Esophagus squamous epithelium (tissue), 5 donors: ENCODE measurements at regions not wholly inside any gene's neighbourhood (a gene's known extent, or its start where the extent isn't known, plus 50 kb on each side); places are given as distances from the start of the nearest gene placed in this dataset.
"Not testable (repeated sequence)": the region's sequence is repeated elsewhere in the genome, so short reads cannot be mapped to it uniquely, and the experiment has no call there.

Experiments used
- DNase-seq: peaks from one replicate; lab custom pipeline; 2025; lab: John Stamatoyannopoulos, UW
- H3K27ac ChIP-seq, 4 donors: fragments of 200-600 bp; sonication (generic); one replicate each; pipeline ENCODE4 v1.5.1; 2016 to 2019; ENCODE audit warnings: mild to moderate bottlenecking in 1 of 4
- H3K27me3 ChIP-seq, 4 donors: fragments of 200-600 bp; sonication (generic); 1 replicate in 3 of 4; 2 replicates in 1 of 4; pipeline versions ENCODE4 v1.5.1 to v1.6.0; 2017 to 2021; ENCODE audit warnings: antibody characterized with exemption in 1 of 4
- H3K36me3 ChIP-seq, 3 donors: fragments of 200-600 bp; sonication (generic); one replicate each; pipeline ENCODE4 v1.5.1; 2016 to 2019
- H3K4me1 ChIP-seq, 3 donors: fragments of 200-600 bp; sonication (generic); one replicate each; pipeline ENCODE4 v1.5.1; 2017 to 2019
- H3K4me3 ChIP-seq, 4 donors: fragments of 200-600 bp; sonication (generic); 1 replicate in 3 of 4; 2 replicates in 1 of 4; pipeline ENCODE4 v1.5.1; 2016 to 2019; ENCODE audit warnings: mild to moderate bottlenecking in 2 of 4, moderate library complexity in 1 of 4
- H3K9me3 ChIP-seq, 3 donors: fragments of 200-600 bp; sonication (generic); one replicate each; pipeline ENCODE4 v1.5.1; 2016 to 2019
- CTCF ChIP-seq, 6 experiments: fragments of 450-650 bp in 4 of 6; fragments of 200-600 bp in 2 of 6; sonication (generic) in 2 of 6; IDR thresholded peaks; one replicate each; pipeline ENCODE4 v1.5.1; 2016 to 2019; ENCODE audit warnings: antibody characterized with exemption in 6 of 6, mild to moderate bottlenecking in 4 of 6, moderate library complexity in 4 of 6
- POLR2A ChIP-seq, 4 donors: fragments of 450-650 bp; IDR thresholded peaks; one replicate each; pipeline ENCODE4 v1.6.1; 2017; ENCODE audit warnings: antibody characterized with exemption in 4 of 4, mild to moderate bottlenecking in 4 of 4, moderate library complexity in 3 of 4
- WGBS, 2 donors: methylation state at CpG; one replicate each; pipeline ENCODE4 v1.1.5; 2018; 5-methylcytosine and 5-hydroxymethylcytosine counted together
- intact Hi-C: fragments of 100-400 bp; cut with DNase I; formaldehyde crosslinking; loops from one replicate; pipeline ENCODE4 v1.15.0; 2022
- donor health status: DM: yes; HTN: yes; CAD: no.

- Histone ChIP-seq H3K36me3 (no peaks in the 10 kb centered on the region), H3K27me3 (peaks cover 0 to 34% (median 0%) of the 10 kb centered on the region in 4 donors), H3K27ac (no peak overlapping the region), H3K4me3 (no peak overlapping the region), H3K4me1 (no peaks in the 10 kb centered on the region), H3K9me3 (no peaks in the 10 kb centered on the region)
- intact Hi-C loops, result no loop called here
- DNase-seq, result no peak
- no peak for TF ChIP-seq CTCF (IDR thresholded peaks at IDR 0.05)
- TF ChIP-seq POLR2A (IDR thresholded peaks at IDR 0.05), result no peak
- 72 to 75% methylated on average over 4 to 7 of the region's 7 CpGs for WGBS, 2 donors
Observed at GRCh38 chr6:167709196-167709595, 117.5 kb upstream of the AFDN start.

DNA sequence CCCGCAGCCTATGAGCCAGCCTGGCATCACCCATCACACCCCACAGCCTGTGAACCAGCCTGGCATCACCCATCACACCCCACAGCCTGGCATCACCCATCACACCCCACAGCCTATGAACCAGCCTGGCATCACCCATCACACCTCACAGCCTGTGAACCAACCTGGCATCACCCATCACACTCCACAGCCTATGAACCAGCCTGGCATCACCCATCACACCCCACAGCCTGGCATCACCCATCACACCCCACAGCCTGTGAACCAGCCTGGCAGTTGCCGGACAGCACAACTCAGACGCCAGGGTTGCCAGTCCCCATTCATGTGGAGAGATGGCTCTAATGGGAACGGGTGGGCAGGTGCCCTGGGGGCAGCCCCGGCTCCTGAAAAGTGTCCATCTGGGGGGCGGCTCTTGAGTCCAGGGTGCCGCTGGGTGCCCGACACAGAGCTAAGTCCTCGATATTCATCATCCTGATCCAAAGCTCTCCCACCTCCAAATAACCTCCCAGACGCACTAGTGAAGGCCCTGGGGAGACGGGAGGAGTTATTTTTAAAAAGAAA lies 116.9 kb upstream of the AFDN start:
- DNase-seq, H3K27ac ChIP-seq, H3K4me3 ChIP-seq, intact Hi-C loops, H3K4me1 ChIP-seq, H3K36me3 ChIP-seq, H3K9me3 ChIP-seq: not testable (repeated sequence)
- peaks cover 0 to 35% (median 0%) of the 10 kb centered on the region in 4 donors for H3K27me3 ChIP-seq
- 78 to 92% methylated on average over 6 to 8 of the region's 11 CpGs for WGBS, 2 donors

GRCh38 chr6:167710363-167710920 lies 116.3 kb upstream of the AFDN start:
- Histone ChIP-seq H3K27ac (no peak overlapping the region), H3K4me1 (no peaks in the 10 kb centered on the region), H3K27me3 (peaks cover 0 to 39% (median 0%) of the 10 kb centered on the region in 4 donors), H3K9me3 (no peaks in the 10 kb centered on the region), H3K36me3 (no peaks in the 10 kb centered on the region), H3K4me3 (no peak overlapping the region)
- intact Hi-C loops, result no loop called here
- 78 to 85% methylated on average over 8 to 12 of the region's 13 CpGs for WGBS, 2 donors
- DNase-seq, result no peak
- TF ChIP-seq CTCF (IDR thresholded peaks at IDR 0.05) (no peak), POLR2A (IDR thresholded peaks at IDR 0.05) (no peak)

- H3K4me3 ChIP-seq, result no peak overlapping the region
- no peak for TF ChIP-seq POLR2A (IDR thresholded peaks at IDR 0.05)
- no peak for TF ChIP-seq CTCF (IDR thresholded peaks at IDR 0.05)
- no peaks in the 10 kb centered on the region for H3K4me1 ChIP-seq
- H3K27ac ChIP-seq, result no peak overlapping the region
- no peaks in the 10 kb centered on the region for H3K36me3 ChIP-seq
- no peaks in the 10 kb centered on the region for H3K9me3 ChIP-seq
- WGBS, 2 donors, result 85 to 88% methylated on average over 8 of the region's 8 CpGs
- intact Hi-C loops, result no loop called here
- no peak for DNase-seq
- peaks cover 0 to 39% (median 0%) of the 10 kb centered on the region in 4 donors for H3K27me3 ChIP-seq
Observed at GRCh38 chr6:167711211-167711610, 115.5 kb upstream of the AFDN start.

DNA sequence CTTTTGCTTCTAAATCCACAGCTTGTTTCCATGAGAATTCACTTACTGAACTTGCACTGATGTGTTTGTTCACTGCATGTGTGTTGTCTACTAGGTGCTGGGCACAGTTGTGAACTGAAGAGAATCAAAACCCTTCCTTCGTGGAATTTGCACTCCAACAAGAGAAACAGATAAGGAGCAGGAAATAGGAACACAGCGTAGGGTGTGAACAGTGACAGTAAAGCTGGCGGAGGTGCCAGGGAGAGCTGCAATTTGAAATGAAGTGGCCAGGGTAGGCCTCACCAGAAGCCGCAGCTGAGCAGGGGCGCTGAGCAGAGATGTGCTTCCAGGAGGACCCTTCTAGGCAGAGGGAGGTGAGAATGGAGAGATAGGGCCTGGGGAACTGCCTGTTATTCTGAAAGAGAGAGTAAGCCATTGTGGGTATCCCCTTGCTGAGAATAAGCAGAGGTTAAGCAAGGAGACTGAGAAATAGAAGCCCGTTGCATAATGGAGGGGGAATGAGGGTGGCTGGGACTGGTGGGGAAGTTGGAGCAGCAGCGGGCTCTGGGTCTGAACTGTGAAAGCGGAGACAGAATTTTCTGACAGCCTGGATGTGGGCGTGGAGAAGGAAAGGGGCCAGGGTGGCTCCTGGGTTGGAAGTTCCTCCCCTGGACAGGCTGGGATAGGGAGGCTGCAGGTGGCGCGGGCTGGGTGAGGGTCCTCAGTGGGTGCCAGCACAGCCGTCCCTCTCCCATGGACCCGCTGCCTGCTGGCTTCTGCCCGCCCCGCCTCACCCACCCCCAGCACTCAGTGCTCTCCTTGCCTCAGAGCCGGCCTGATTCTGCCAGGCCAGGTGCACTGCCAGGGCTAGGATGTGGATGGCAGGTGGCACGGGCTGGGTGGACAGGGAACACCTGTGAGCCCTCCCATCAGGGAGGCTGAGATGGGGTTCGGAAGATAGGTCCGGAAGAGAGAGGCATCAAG lies 114.7 kb upstream of the AFDN start:
- 76 to 85% methylated on average over 14 of the region's 19 CpGs for WGBS, 2 donors
- TF ChIP-seq POLR2A (IDR thresholded peaks at IDR 0.05) (no peak), CTCF (IDR thresholded peaks at IDR 0.05) (no peak)
- Histone ChIP-seq H3K27me3 (peaks cover 0 to 34% (median 0%) of the 10 kb centered on the region in 4 donors), H3K4me3 (no peak overlapping the region), H3K4me1 (no peaks in the 10 kb centered on the region), H3K36me3 (no peaks in the 10 kb centered on the region), H3K9me3 (no peaks in the 10 kb centered on the region), H3K27ac (no peak overlapping the region)
- intact Hi-C loops, result no loop called here
- no peak for DNase-seq
